ENCODE measurements at regions not wholly inside any gene's neighbourhood (a gene's known extent, or its start where the extent isn't known, plus 50 kb on each side); places are given as distances from the start of the nearest gene placed in this dataset.

- TF ChIP-seq TEAD2 (tag; IDR thresholded peaks at IDR 0.05) (no peak), ARID2 (IDR thresholded peaks at IDR 0.05) (no peak), GATA2 (CRISPR knock-in tag; IDR thresholded peaks at IDR 0.05) (no peak), ID3 (CRISPR knock-in tag; IDR thresholded peaks at IDR 0.05) (no peak), ID3 (tag; IDR thresholded peaks at IDR 0.05) (no peak), FIP1L1 (IDR thresholded peaks at IDR 0.05; ENCODE audit: low read depth, low read length, poor library complexity, severe bottlenecking) (no peak), ZNF224 (CRISPR knock-in tag; IDR thresholded peaks at IDR 0.05) (no peak), BACH1 (tag; IDR thresholded peaks at IDR 0.05) (no peak), GTF2B (IDR thresholded peaks at IDR 0.05; ENCODE audit: extremely low read depth, insufficient read length) (no peak), DIDO1 (tag; IDR thresholded peaks at IDR 0.05; ENCODE audit: low read depth) (no peak)
Measured at GRCh38 chr2:163066085-163066484, 227.5 kb upstream of the KCNH7 start (continued).

- Histone ChIP-seq H3K9me3 (replicated peaks; ENCODE audit: control insufficient read depth, insufficient read depth, low read depth, low read length) (no peaks in the 10 kb centered on the region; the same call in 1 of the 2 replicates), H3K36me3 (ENCODE audit: control insufficient read depth, insufficient read depth, low read length) (no peaks in the 10 kb centered on the region), H4K20me1 (replicated peaks; ENCODE audit: control insufficient read depth, insufficient read depth, low read length) (no peaks in the 10 kb centered on the region), H3K9me1 (ENCODE audit: control insufficient read depth, insufficient read depth, low read length) (no peaks in the 10 kb centered on the region), H3K27ac (ENCODE audit: extremely low read depth, low read depth, low read length) (no peak overlapping the region), H2AFZ (ENCODE audit: low read depth, low read length) (no peak overlapping the region), H3K9ac (ENCODE audit: insufficient read depth in 1 of 2, low read depth in 2 of 2, low read length in 2 of 2) (no peak overlapping the region), H3K4me2 (ENCODE audit: insufficient read depth, low read length) (no peak overlapping the region), H3K4me3 (no peak overlapping the region), H3K4me1 (replicated peaks in 1 of 2; ENCODE audit: control insufficient read depth in 2 of 2, insufficient read depth in 2 of 2, low read length in 2 of 2) (no peaks in the 10 kb centered on the region), H3K27me3 (ENCODE audit: control insufficient read depth in 2 of 2, insufficient read depth in 2 of 2, low read length in 2 of 2) (no peaks in the 10 kb centered on the region), H3K79me2 (ENCODE audit: control insufficient read depth, insufficient read depth, low read length) (no peaks in the 10 kb centered on the region)
- DNase-seq (ENCODE audit: extremely low read depth in 1 of 4, low spot score in 3 of 4) = no peak
- intact Hi-C loops (cut with micrococcal nuclease) = no loop called here
- TF ChIP-seq NCOA2 (IDR thresholded peaks at IDR 0.05; ENCODE audit: partially characterized antibody in 2 of 2) (no peak), BRF2 (IDR thresholded peaks at IDR 0.05; ENCODE audit: borderline replicate concordance, insufficient read depth, insufficient read length) (no peak), TAL1 (IDR thresholded peaks at IDR 0.05) (no peak), PRMT5 (CRISPR knock-in tag; IDR thresholded peaks at IDR 0.05) (no peak), JUND (IDR thresholded peaks at IDR 0.05; ENCODE audit: borderline replicate concordance, low read depth, low read length) (no peak), JUND (tag; IDR thresholded peaks at IDR 0.05; ENCODE audit: borderline replicate concordance, low read depth, low read length) (no peak), MAZ (CRISPR knock-in tag; conservative IDR thresholded peaks at IDR 0.05 in 1 of 2, IDR thresholded peaks at IDR 0.05 in 1 of 2) (no peak)
- no TSS peak for BruUV-seq (replicated peaks)
- ChIA-PET POLR2A (no interaction called here), CTCF (ENCODE audit: low intra/inter-chr PET ratio) (no interaction called here)
- WGBS (ENCODE audit: insufficient coverage, low coverage, missing lambda C conversion rate) = 2% methylated on average over 3 of the region's 3 CpGs
- no peak for FAIRE-seq
- no peak for ATAC-seq
- in situ Hi-C loops (cut with MboI) = no loop called here
Measured at GRCh38 chr2:163062524-163062923, 224.0 kb upstream of the KCNH7 start.
